ENCODE measurements at regions not wholly inside any gene's neighbourhood (a gene's known extent, or its start where the extent isn't known, plus 50 kb on each side); places are given as distances from the start of the nearest gene placed in this dataset.

DNA sequence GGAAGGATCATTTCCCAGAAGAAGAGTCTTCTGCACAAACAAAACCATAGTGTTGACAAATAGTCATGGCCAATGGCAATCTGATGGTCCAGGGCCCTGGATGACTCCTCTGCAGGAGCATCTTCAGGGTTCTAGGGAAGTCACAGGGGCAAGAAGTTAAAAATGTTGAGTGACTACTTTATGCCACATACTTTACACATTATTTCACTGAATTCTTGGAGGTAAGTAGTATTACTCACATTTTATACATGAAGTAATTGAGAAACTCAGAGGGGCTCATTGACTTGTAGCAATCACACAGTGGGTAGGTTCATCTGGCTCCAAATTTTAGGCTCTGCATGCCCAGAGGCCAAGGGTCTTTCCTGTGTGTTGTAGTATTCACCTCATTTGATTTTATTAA, 430.2 kb upstream of the MCTP2 start:
- TF ChIP-seq, protein P1, sequence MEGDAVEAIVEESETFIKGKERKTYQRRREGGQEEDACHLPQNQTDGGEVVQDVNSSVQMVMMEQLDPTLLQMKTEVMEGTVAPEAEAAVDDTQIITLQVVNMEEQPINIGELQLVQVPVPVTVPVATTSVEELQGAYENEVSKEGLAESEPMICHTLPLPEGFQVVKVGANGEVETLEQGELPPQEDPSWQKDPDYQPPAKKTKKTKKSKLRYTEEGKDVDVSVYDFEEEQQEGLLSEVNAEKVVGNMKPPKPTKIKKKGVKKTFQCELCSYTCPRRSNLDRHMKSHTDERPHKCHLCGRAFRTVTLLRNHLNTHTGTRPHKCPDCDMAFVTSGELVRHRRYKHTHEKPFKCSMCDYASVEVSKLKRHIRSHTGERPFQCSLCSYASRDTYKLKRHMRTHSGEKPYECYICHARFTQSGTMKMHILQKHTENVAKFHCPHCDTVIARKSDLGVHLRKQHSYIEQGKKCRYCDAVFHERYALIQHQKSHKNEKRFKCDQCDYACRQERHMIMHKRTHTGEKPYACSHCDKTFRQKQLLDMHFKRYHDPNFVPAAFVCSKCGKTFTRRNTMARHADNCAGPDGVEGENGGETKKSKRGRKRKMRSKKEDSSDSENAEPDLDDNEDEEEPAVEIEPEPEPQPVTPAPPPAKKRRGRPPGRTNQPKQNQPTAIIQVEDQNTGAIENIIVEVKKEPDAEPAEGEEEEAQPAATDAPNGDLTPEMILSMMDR (IDR thresholded peaks at IDR 0.05; ENCODE audit: poor library complexity) = no peak
- TF ChIP-seq EZH2 (IDR thresholded peaks at IDR 0.05; ENCODE audit: borderline replicate concordance) = no peak

All from hepatocyte (in vitro differentiated cells).